ENCODE measurements at regions not wholly inside any gene's neighbourhood (a gene's known extent, or its start where the extent isn't known, plus 50 kb on each side); places are given as distances from the start of the nearest gene placed in this dataset.

DNA sequence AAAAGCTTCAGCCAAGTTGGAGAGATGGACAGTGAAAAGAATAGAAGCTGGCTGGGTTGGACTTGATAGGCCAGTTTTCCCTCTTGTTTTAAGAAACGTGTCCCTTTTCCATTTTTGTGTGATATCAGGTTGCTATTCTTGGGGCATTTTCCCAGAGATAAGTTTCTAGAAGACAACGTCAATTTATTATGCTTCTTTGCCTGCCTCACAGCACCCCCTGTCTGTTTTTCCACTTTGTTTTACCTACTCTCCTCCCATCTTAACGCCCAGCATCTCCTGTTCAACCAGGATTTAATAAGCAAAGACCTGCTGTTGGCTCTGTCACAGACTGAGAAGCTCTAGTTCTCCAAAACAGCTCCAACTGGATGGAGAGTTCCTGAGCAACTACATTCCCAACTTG lies 317.8 kb upstream of the ZNF521 start:
- TF ChIP-seq, protein P1, sequence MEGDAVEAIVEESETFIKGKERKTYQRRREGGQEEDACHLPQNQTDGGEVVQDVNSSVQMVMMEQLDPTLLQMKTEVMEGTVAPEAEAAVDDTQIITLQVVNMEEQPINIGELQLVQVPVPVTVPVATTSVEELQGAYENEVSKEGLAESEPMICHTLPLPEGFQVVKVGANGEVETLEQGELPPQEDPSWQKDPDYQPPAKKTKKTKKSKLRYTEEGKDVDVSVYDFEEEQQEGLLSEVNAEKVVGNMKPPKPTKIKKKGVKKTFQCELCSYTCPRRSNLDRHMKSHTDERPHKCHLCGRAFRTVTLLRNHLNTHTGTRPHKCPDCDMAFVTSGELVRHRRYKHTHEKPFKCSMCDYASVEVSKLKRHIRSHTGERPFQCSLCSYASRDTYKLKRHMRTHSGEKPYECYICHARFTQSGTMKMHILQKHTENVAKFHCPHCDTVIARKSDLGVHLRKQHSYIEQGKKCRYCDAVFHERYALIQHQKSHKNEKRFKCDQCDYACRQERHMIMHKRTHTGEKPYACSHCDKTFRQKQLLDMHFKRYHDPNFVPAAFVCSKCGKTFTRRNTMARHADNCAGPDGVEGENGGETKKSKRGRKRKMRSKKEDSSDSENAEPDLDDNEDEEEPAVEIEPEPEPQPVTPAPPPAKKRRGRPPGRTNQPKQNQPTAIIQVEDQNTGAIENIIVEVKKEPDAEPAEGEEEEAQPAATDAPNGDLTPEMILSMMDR (IDR thresholded peaks at IDR 0.05) = no peak

DNA sequence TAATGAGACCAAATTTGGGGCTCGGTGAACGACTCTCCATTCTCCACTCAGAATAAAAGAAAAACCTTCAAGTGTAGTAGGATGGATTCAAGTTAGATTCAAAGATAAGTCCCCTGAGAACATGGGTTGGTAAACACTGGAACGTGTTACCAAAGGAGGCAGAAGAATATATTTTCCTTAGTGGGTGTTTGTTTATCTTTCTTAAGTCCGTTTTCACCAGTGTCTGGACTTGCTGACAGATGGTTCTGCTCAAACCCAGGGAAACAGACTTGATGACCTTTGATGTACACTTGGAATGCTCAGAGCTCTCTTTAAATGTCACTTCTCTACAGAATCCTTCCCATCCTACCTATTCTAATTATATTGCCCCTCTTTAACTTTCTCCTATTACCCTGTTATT lies 310.3 kb upstream of the ZNF521 start:
- TF ChIP-seq, protein P1 (IDR thresholded peaks at IDR 0.05) = no peak

DNA sequence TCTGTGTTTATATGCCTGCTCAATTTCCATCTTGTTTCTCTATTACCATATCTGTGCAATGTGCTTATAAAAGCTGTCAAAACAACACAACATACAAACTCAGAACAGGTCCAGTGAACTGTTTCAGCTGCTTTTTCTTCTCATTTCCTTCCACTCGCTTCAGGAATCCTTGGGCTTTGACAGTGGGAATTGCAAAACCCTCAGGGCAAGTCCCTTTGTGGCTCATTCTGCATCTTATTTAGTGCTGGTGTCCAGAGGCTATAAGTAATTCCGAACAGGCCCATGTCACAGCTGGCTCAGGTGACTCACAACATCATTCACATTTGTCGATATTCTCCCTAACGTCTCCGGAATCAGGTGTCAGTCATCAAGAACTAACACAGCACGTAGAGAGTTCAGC lies 309.9 kb upstream of the ZNF521 start:
- TF ChIP-seq, protein P1 (IDR thresholded peaks at IDR 0.05) = no peak

DNA sequence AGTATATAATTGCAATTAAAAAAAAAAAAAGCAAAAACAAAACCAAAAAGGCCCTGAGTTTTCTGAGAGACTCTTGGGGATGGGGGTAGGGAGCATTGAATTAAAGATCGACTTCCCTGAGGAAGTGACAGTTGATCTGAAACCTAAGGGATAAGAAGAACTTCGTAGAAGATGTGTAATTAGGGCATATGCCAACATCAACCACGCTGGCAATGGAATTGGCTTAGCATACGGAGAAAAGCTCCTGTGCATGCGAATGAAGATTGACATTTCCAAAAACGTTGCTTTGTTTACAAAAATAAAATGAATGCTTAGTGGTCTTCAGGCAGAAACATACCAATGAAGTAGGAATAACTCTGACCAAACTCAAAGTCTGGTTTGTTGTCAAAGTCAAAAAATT lies 307.6 kb upstream of the ZNF521 start:
- TF ChIP-seq, protein P1 (IDR thresholded peaks at IDR 0.05) = no peak

DNA sequence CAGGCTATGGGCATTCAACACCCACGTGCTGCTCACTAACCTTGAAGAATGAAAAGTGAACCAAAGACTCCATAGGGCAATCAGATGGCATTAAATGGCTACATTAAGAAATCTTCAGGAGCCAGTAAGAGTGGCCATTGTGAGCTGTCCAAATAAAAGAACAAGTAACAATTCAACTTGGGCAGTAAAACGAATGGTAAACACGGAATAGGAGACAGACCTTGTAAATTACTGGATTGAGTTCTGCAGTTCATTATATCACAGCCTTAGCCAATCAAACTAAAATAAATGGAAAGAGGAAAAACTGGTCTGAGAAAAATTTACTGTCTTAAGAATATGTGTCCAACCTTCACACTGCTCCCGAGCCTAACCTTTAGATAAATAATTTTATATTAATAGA lies 306.5 kb upstream of the ZNF521 start:
- TF ChIP-seq, protein P1 (IDR thresholded peaks at IDR 0.05) = no peak

DNA sequence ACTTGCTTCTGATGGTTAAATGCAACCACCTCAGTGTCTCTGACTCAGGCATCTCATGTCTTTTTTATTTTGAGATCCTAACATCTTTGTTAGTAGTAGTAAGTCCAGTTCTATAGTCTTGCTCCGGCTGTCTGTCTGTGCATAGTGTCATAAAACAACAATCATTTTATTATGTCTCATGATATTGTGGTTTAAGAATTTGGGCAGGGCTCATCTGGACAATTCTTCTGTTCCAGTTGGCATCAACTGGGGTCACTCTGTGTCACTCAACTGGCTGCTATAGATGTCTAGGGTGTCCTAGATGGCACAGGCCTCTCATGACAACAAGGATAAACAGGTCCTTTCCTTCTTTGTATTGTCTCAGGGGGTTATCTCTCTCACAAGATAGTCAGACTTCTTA lies 299.6 kb upstream of the ZNF521 start:
- TF ChIP-seq, protein P1 (IDR thresholded peaks at IDR 0.05) = no peak

DNA sequence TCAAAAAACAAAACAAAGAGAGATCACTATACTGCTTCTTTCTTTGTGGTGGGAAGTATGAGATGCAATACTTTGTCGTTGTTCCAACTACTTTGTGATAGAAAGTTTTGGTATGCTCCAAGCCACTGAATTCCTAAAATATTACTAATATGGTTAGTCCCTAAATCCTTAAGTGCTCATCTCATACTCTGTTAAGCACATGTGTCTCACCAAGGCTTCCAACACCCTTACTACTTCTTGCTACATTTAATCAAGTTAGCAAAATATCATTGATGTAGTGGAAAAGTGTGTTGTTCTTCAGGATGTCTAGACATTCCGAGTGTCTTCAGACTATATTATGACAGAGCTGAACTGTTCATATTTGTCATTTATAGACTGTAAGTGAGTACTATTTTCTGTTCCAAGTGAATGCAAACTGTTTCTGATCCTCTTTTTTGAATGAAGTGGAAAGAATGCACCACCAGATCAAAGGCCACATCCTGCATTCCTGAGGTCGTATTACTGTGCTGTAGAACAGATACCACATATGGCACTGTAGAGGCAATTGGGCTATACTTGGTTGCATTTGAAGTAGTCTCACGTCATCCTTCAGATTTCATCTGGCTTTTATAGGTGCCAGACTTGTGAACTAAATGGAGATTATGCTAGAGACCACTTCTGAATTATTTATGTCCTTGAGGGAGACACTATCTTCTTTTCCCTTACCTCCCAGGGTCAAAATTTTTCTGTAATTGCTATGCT lies 298.4 kb upstream of the ZNF521 start:
- TF ChIP-seq, protein P1 (IDR thresholded peaks at IDR 0.05) = no peak
